LNCaP clone FGC (cell line): ENCODE measurements at regions not wholly inside any gene's neighbourhood (a gene's known extent, or its start where the extent isn't known, plus 50 kb on each side); places are given as distances from the start of the nearest gene placed in this dataset.

ENCODE experiments used
- DNase-seq: peaks from one replicate; pipeline ENCODE4 v3.0.0-alpha.2; 2011; ENCODE audit warnings: low read depth
- H3K4me3 ChIP-seq: 2 replicates; pipeline ENCODE4 v1.5.1; 2011; ENCODE audit warnings: mild to moderate bottlenecking, low read depth, low read length, control low read depth
- TF ChIP-seq, protein P1 (sequence below): IDR thresholded peaks from 2 replicates; pipeline ENCODE4 v1.5.1; 2012; ENCODE audit warnings: mild to moderate bottlenecking; ENCODE audit not compliant: control insufficient read depth, insufficient read depth; ENCODE audit errors: extremely low read depth

- no peak overlapping the region for H3K4me3 ChIP-seq
- no peak for DNase-seq
- TF ChIP-seq, protein P1, sequence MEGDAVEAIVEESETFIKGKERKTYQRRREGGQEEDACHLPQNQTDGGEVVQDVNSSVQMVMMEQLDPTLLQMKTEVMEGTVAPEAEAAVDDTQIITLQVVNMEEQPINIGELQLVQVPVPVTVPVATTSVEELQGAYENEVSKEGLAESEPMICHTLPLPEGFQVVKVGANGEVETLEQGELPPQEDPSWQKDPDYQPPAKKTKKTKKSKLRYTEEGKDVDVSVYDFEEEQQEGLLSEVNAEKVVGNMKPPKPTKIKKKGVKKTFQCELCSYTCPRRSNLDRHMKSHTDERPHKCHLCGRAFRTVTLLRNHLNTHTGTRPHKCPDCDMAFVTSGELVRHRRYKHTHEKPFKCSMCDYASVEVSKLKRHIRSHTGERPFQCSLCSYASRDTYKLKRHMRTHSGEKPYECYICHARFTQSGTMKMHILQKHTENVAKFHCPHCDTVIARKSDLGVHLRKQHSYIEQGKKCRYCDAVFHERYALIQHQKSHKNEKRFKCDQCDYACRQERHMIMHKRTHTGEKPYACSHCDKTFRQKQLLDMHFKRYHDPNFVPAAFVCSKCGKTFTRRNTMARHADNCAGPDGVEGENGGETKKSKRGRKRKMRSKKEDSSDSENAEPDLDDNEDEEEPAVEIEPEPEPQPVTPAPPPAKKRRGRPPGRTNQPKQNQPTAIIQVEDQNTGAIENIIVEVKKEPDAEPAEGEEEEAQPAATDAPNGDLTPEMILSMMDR, result no peak
These were observed 246.5 kb downstream of the C16orf95 start for GRCh38 chr16:87070657-87071056.

DNA sequence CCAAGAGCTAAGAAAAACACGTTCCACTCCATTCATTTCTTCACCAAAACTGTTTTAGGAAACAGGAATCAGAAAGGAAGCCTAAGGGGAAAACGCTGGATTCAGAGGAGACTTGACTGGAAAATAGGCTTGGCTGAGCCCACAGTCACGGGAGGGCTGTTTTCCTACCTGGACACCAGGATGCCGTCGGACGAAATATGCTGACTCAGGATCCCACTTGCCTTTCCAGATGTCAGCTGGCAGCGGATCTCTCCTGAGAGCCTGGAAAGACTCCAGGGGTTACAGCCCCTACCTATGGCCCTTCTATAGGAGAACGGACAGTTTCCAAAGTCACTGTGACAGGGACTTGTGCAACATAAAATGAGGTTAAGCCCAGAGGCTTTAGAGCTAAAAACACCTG lies 245.1 kb downstream of the C16orf95 start:
- TF ChIP-seq, protein P1, result no peak
- no peak for DNase-seq
- H3K4me3 ChIP-seq, result no peak overlapping the region

GRCh38 chr16:87074641-87075318 lies 242.4 kb downstream of the C16orf95 start:
- no peak for DNase-seq
- H3K4me3 ChIP-seq, result no peak overlapping the region
- TF ChIP-seq, protein P1, result no peak

GRCh38 chr16:87075319-87075860 lies 241.8 kb downstream of the C16orf95 start:
- H3K4me3 ChIP-seq, result no peak overlapping the region
- no peak for DNase-seq
- TF ChIP-seq, protein P1, result no peak

DNA sequence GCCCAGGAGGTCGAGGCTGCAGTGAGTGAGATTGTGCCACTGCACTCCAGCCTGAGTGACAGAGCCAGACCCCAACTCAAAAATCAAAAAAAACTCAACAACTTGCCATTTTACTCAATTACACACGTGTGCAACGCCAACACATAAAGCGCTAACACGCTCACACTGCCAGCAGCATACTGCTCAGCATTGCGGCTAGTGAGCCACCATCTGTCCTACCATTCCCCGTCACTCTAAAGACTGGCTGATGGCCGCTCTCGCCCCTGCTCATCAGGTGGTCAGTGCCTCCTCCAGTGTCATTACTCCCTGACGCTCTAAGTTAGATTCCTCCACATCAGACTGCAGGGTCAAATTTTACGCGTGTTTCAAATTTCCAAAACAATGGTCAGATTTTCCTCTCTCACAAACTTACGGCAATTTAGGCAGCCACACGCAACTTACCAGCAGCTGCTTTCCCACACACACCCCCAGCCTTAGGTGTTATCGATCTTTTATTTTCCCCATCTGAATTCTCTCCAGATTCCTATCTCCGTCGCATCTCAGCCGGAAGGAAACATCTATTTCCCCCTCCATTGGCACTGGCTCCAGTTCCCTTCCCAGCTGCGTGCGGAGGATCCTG lies 240.8 kb downstream of the C16orf95 start:
- no peak for DNase-seq
- H3K4me3 ChIP-seq, result no peak overlapping the region
- TF ChIP-seq, protein P1, result no peak

DNA sequence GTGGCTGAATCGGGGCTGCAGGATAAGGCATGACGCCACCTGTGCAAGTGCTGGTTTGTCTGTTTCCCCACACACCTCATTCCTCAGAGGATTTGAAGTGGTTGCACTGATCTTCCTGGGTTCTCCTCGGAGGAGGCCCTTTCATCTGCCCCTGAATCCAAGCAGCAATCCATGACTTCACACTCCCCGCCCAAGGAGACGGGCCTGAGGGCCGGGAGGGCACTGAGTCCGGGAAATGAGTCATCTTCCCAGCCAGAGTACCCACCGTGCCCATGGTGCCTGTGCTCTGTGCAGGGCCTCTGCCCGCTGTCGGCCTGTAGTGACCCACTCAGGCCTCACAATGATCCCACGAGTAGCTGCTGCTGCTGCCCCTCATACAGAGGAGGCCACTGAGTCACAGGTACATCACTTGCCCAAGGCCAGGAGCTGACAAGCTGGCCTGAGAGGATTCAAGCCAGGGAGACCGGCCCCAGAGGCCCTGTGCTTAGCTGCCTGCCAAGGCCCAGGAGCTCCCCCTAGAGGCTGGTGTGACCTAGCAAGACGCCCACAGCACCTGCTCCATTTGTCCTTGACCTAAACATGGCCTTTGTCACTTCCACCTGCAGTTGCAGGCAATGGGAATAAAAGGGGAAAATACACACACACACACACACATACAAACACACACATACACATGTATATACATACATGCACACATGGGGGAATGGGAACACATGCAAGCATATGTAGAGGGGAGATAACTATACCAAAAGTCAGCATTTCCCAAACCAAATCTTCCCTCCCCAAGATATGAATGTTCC lies 240.0 kb downstream of the C16orf95 start:
- H3K4me3 ChIP-seq, result no peak overlapping the region
- DNase-seq, result peak; percentile 30
- TF ChIP-seq, protein P1, result peak; percentile 73
